ENCODE measurements at regions not wholly inside any gene's neighbourhood (a gene's known extent, or its start where the extent isn't known, plus 50 kb on each side); places are given as distances from the start of the nearest gene placed in this dataset.

GRCh38 chr5:1725641-1726468, 73.8 kb downstream of the MRPL36 start:
- in situ Hi-C loops (cut with MboI) = no loop called here
- WGBS (ENCODE audit: insufficient coverage, insufficient replicate concordance, low lambda C conversion rate, missing lambda C conversion rate) = 76% methylated on average over 41 of the region's 41 CpGs
- no peaks in the 10 kb centered on the region for H3K9me3 ChIP-seq (replicated peaks; ENCODE audit: control insufficient read depth, insufficient read depth, low read length)
- no peak overlapping the region for H3K27ac ChIP-seq (ENCODE audit: control insufficient read depth, insufficient read depth)
- H3K36me3 ChIP-seq (ENCODE audit: control insufficient read depth in 2 of 2, insufficient read depth in 2 of 2, low read length in 1 of 2) = no peaks in the 10 kb centered on the region
- peaks cover 4 to 6% of the 10 kb centered on the region in 2 experiments for H3K27me3 ChIP-seq (replicated peaks in 1 of 2; ENCODE audit: control insufficient read depth in 2 of 2, insufficient read depth in 2 of 2, low read length in 1 of 2)
- ATAC-seq (no peak), DNase-seq (ENCODE audit: low read depth, low spot score) (no peak), FAIRE-seq (no peak)
- no peak overlapping the region for H3K4me2 ChIP-seq (ENCODE audit: control insufficient read depth, insufficient read depth)
- H2AFZ ChIP-seq (ENCODE audit: control insufficient read depth, low read depth, low read length) = no peak overlapping the region
- intact Hi-C loops (cut with micrococcal nuclease; ENCODE audit: unreplicated experiment) = no loop called here
- no peaks in the 10 kb centered on the region for H3K4me1 ChIP-seq (ENCODE audit: control insufficient read depth, insufficient read depth, low read length)
- no peak overlapping the region for H3K9ac ChIP-seq (ENCODE audit: control insufficient read depth, insufficient read depth, low read length)
- CTCF ChIA-PET = no interaction called here
- SMC1A ChIA-PET (ENCODE audit: uncharacterized antibody, unreplicated experiment) = no interaction called here
- H3K4me3 ChIP-seq = no peak overlapping the region
- POLR2A ChIA-PET = no interaction called here
- TF ChIP-seq BACH1 (IDR thresholded peaks at IDR 0.05; ENCODE audit: borderline replicate concordance) = no peak
- no peak for TF ChIP-seq HSF1 (IDR thresholded peaks at IDR 0.05; ENCODE audit: low read depth, low read length)
- no peak for TF ChIP-seq NRF1 (conservative IDR thresholded peaks at IDR 0.05; ENCODE audit: low read depth, low read length)
- no peak for TF ChIP-seq ZNF207 (IDR thresholded peaks at IDR 0.05; ENCODE audit: borderline replicate concordance)
- no peak for TF ChIP-seq NFXL1 (IDR thresholded peaks at IDR 0.05; ENCODE audit: borderline replicate concordance)
- TF ChIP-seq, protein P1, sequence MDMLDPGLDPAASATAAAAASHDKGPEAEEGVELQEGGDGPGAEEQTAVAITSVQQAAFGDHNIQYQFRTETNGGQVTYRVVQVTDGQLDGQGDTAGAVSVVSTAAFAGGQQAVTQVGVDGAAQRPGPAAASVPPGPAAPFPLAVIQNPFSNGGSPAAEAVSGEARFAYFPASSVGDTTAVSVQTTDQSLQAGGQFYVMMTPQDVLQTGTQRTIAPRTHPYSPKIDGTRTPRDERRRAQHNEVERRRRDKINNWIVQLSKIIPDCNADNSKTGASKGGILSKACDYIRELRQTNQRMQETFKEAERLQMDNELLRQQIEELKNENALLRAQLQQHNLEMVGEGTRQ (IDR thresholded peaks at IDR 0.05; ENCODE audit: borderline replicate concordance, low read depth, low read length) = no peak
- no peak for TF ChIP-seq SPI1 (IDR thresholded peaks at IDR 0.05; ENCODE audit: borderline replicate concordance, insufficient read depth, low read depth, low read length)
- TF ChIP-seq NBN (IDR thresholded peaks at IDR 0.05) = no peak
- no peak for TF ChIP-seq JUNB (IDR thresholded peaks at IDR 0.05)
- TF ChIP-seq ATF7 (IDR thresholded peaks at IDR 0.05; ENCODE audit: low read depth) = no peak
- TF ChIP-seq CBX5 (IDR thresholded peaks at IDR 0.05; ENCODE audit: low read depth) = no peak
- H4K20me1 ChIP-seq (ENCODE audit: control insufficient read depth, insufficient read depth) = no peaks in the 10 kb centered on the region
- RAD21 ChIA-PET (ENCODE audit: unreplicated experiment) = no interaction called here
- H3K79me2 ChIP-seq (ENCODE audit: control insufficient read depth, insufficient read depth, low read length) = no peaks in the 10 kb centered on the region
- no TSS peak for BruUV-seq (replicated peaks)

All from GM12878 (cell line).